GM23338 (cell line): ENCODE measurements at regions not wholly inside any gene's neighbourhood (a gene's known extent, or its start where the extent isn't known, plus 50 kb on each side); places are given as distances from the start of the nearest gene placed in this dataset.

Experiments
- ATAC-seq: fragments of 200-7000 bp; cut with Tn5 transposase; 3 replicates; pipeline ENCODE4 v1.9.1; 2020
- DNase-seq: peaks from one replicate; pipeline ENCODE4 v3.0.0-alpha.2; 2015; ENCODE audit warnings: low spot score
- H2AFZ ChIP-seq: fragments of 200-600 bp; sonication (generic); 2 replicates; pipeline ENCODE4 v1.8.0; 2016; ENCODE audit warnings: antibody characterized with exemption, mild to moderate bottlenecking, moderate library complexity
- H3F3A ChIP-seq: fragments of 200-600 bp; sonication (generic); replicated peaks from 2 replicates; pipeline ENCODE4 v1.8.0; 2017; ENCODE audit warnings: antibody characterized with exemption, mixed run types, low read depth
- H3K27ac ChIP-seq: fragments of 200-600 bp; sonication (generic); 2 replicates; pipeline ENCODE4 v1.6.1; 2016; ENCODE audit warnings: low read depth
- H3K27me3 ChIP-seq: fragments of 200-600 bp; sonication (generic); 2 replicates; pipeline ENCODE4 v1.8.0; 2016; ENCODE audit warnings: mild to moderate bottlenecking, mixed run types, moderate library complexity; ENCODE audit not compliant: insufficient read depth
- H3K36me3 ChIP-seq: fragments of 200-600 bp; sonication (generic); 2 replicates; pipeline ENCODE4 v1.8.0; 2016; ENCODE audit warnings: mild to moderate bottlenecking; ENCODE audit not compliant: insufficient read depth
- H3K4me1 ChIP-seq: fragments of 200-600 bp; sonication (generic); 2 replicates; pipeline ENCODE4 v1.8.0; 2016; ENCODE audit warnings: mild to moderate bottlenecking, moderate library complexity; ENCODE audit not compliant: insufficient read depth
- H3K4me2 ChIP-seq: fragments of 200-600 bp; sonication (generic); 2 replicates; pipeline ENCODE4 v1.7.1; 2017; ENCODE audit warnings: mixed run types
- H3K4me3 ChIP-seq: fragments of 200-600 bp; sonication (generic); 2 replicates; pipeline ENCODE4 v1.6.1; 2016; ENCODE audit warnings: mixed run types
- H3K79me2 ChIP-seq: fragments of 200-600 bp; sonication (generic); replicated peaks from 2 replicates; pipeline ENCODE4 v1.8.0; 2017; ENCODE audit warnings: mild to moderate bottlenecking; ENCODE audit not compliant: insufficient read depth
- H3K9me2 ChIP-seq: fragments of 200-600 bp; sonication (generic); 2 replicates; pipeline ENCODE4 v1.8.0; 2017; ENCODE audit not compliant: insufficient read depth
- H4K20me1 ChIP-seq: fragments of 200-600 bp; sonication (generic); replicated peaks from 2 replicates; pipeline ENCODE4 v1.8.0; 2017; ENCODE audit warnings: mild to moderate bottlenecking; ENCODE audit not compliant: insufficient read depth
- H3K27ac Mint-ChIP-seq: 2 replicates; pipeline ENCODE4 v1.8.0; 2020; ENCODE audit warnings: inconsistent platforms, mild to moderate bottlenecking, moderate library complexity, mixed read lengths
- H3K27me3 Mint-ChIP-seq: 3 replicates; pipeline ENCODE4 v1.8.0; 2022; ENCODE audit warnings: low read depth, mild to moderate bottlenecking, moderate library complexity, mixed read lengths, inconsistent platforms; ENCODE audit not compliant: insufficient read depth, poor library complexity
- H3K36me3 Mint-ChIP-seq: 3 replicates; pipeline ENCODE4 v1.8.0; 2021; ENCODE audit warnings: low read depth, mild to moderate bottlenecking, inconsistent platforms, moderate library complexity, mixed read lengths
- H3K4me1 Mint-ChIP-seq: 3 replicates; pipeline ENCODE4 v1.8.0; 2020; ENCODE audit warnings: mild to moderate bottlenecking, inconsistent platforms, mixed read lengths
- H3K4me3 Mint-ChIP-seq: 3 replicates; pipeline ENCODE4 v1.8.0; 2021; ENCODE audit warnings: moderate library complexity, mild to moderate bottlenecking, inconsistent platforms, mixed read lengths
- H3K9me3 Mint-ChIP-seq: 3 replicates; pipeline ENCODE4 v1.8.0; 2020; ENCODE audit warnings: moderate library complexity, mild to moderate bottlenecking, inconsistent platforms, mixed read lengths
- CREB1 ChIP-seq: fragments of 250-450 bp; sonication (Bioruptor Pico); IDR thresholded peaks from 2 replicates; pipeline ENCODE4 v1.5.0; 2020; ENCODE audit warnings: low read depth, mild to moderate bottlenecking, moderate library complexity
- CTCF ChIP-seq, 2 experiments: fragments of 200-600 bp in 1 of 2; sonication (generic) in 1 of 2; conservative IDR thresholded peaks; 2 replicates each; pipeline versions ENCODE4 v1.5.1 to v1.6.1; 2016 to 2017; ENCODE audit warnings: antibody characterized with exemption in 2 of 2, low read depth in 2 of 2, mild to moderate bottlenecking in 2 of 2, moderate library complexity in 1 of 2
- EZH2 ChIP-seq: fragments of 200-600 bp; sonication (generic); IDR thresholded peaks from one replicate; pipeline ENCODE4 v1.8.0; 2017; ENCODE audit warnings: antibody characterized with exemption, mild to moderate bottlenecking, low read depth; ENCODE audit not compliant: unreplicated experiment
- JUNB ChIP-seq: IDR thresholded peaks from one replicate; pipeline ENCODE4 v1.6.1; 2016; ENCODE audit warnings: antibody characterized with exemption; ENCODE audit not compliant: unreplicated experiment
- NANOG ChIP-seq: IDR thresholded peaks from 2 replicates; pipeline ENCODE4 v1.6.1; 2016; ENCODE audit warnings: antibody characterized with exemption, borderline replicate concordance
- POLR2AphosphoS5 ChIP-seq: IDR thresholded peaks from 2 replicates; pipeline ENCODE4 v1.6.1; 2016; ENCODE audit warnings: antibody characterized with exemption, low read depth
- ZNF114 ChIP-seq: fragments of 250-450 bp; sonication (Bioruptor Pico); IDR thresholded peaks from 2 replicates; pipeline ENCODE4 v1.5.0; 2020; ENCODE audit warnings: mild to moderate bottlenecking, moderate library complexity
- ZNF462 ChIP-seq: fragments of 250-450 bp; sonication (Bioruptor Pico); IDR thresholded peaks from 2 replicates; pipeline ENCODE4 v1.5.0; 2020; ENCODE audit warnings: mild to moderate bottlenecking, moderate library complexity

- H3K4me1 Mint-ChIP-seq = peaks cover 15% of the 10 kb centered on the region; the same call in 2 of the 3 replicates
- ATAC-seq (peak; percentile 47), DNase-seq (no peak)
- H3K27me3 ChIP-seq = no peaks in the 10 kb centered on the region
- no peaks in the 10 kb centered on the region for H4K20me1 ChIP-seq
- H2AFZ ChIP-seq = peak overlapping the region; percentile 63; the same call in 1 of the 2 replicates
- H3K27ac ChIP-seq = no peak overlapping the region
- no peaks in the 10 kb centered on the region for H3K79me2 ChIP-seq
- H3K4me1 ChIP-seq = no peaks in the 10 kb centered on the region
- peaks cover 19% of the 10 kb centered on the region for H3K27me3 Mint-ChIP-seq
- no peak for TF ChIP-seq JUNB
- no peak for TF ChIP-seq POLR2AphosphoS5
- TF ChIP-seq ZNF114 = no peak
- no peak for TF ChIP-seq NANOG
- TF ChIP-seq CREB1 (CRISPR knock-in tag) = no peak
- TF ChIP-seq ZNF462 (CRISPR knock-in tag) = no peak
- TF ChIP-seq CTCF (conservative IDR thresholded peaks at IDR 0.05; ENCODE audit: low read depth in 2 of 2) = no peak
- TF ChIP-seq EZH2 = no peak
- no peak overlapping the region for H3K4me3 Mint-ChIP-seq
- no peak overlapping the region for H3K4me3 ChIP-seq
- H3K36me3 ChIP-seq = no peaks in the 10 kb centered on the region
- no peaks in the 10 kb centered on the region for H3K9me2 ChIP-seq
- no peaks in the 10 kb centered on the region for H3K9me3 Mint-ChIP-seq
- H3K36me3 Mint-ChIP-seq = no peaks in the 10 kb centered on the region
- H3F3A ChIP-seq = no peaks in the 10 kb centered on the region
- no peak overlapping the region for H3K4me2 ChIP-seq
- H3K27ac Mint-ChIP-seq = no peak overlapping the region
Measured at GRCh38 chr16:86334079-86334635, 176.2 kb upstream of the FOXF1 start.
